Activated T-cell treated with anti-CD3 and anti-CD28 coated beads for 1 hour (primary cell): ENCODE measurements at regions not wholly inside any gene's neighbourhood (a gene's known extent, or its start where the extent isn't known, plus 50 kb on each side); places are given as distances from the start of the nearest gene placed in this dataset.
A peak's percentile ranks its signal among the peaks of the same experiment; 100 is the strongest.
"Not testable (repeated sequence)": the region's sequence is repeated elsewhere in the genome, so short reads cannot be mapped to it uniquely, and the experiment has no call there.

Experiments
- DNase-seq: peaks from one replicate; pipeline ENCODE4 v3.0.0-alpha.2; 2020; ENCODE audit warnings: low read depth

- no peak for DNase-seq
Observed at GRCh38 chr2:235105821-235106359, 154.1 kb downstream of the SH3BP4 start.

- no peak for DNase-seq
Observed at GRCh38 chr2:235106874-235107639, 155.2 kb downstream of the SH3BP4 start.

DNA sequence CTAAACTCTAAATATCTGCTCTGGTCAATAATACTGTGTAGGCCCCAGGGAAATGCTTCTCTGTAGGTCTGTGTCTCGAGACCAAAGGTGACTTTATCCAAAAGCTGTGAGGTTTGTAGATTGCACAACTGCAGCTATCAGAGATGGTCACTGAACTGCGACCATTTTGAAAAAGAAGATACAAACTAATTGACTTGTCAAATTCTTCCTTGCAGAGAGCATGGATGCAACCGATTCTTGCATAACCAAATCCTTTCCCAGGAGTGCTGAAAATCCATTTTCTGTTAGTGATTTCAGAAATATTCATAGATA, 155.8 kb downstream of the SH3BP4 start:
- DNase-seq = no peak

DNA sequence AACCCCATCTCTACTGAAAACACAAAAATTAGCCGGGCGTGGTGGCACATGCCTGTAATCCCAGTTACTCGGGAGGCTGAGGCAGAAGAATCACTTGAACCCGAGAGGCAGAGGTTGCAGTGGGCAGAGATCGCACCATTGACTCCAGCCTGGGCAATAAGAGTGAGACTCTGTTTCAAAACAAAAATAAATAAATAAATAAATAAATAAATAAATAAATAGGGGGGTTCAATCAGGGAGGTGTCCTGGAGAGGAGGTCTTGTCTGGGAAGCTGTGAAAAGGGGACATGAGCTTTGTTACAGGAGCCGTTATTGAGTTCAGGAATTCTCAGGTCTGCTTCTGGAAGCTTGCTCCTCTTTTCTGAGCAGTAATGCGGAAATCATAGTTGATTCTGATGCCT, 157.7 kb downstream of the SH3BP4 start:
- DNase-seq = not testable (repeated sequence)

- DNase-seq = no peak
Observed at GRCh38 chr2:235112365-235112764, 160.5 kb downstream of the SH3BP4 start.

GRCh38 chr2:235113854-235114253, 162.0 kb downstream of the SH3BP4 start:
- DNase-seq = no peak

DNA sequence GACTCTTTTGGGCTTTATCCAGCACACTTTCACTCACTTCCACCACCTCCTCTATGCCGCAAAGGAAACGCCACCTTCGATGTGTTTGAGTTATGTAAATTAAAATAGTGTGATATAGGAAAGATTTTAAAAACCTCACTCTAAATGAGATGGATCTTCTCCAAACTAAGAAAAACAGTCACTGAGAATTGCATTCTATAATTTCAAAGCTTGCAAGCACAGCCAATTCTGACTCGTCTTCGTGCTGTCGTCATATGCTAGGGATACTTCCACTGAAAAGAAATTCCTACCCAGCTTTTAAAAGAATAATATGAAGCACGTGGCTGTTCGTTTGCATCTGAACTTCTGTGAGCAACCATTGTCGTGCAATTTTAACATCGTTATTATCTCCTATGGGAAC, 162.5 kb downstream of the SH3BP4 start:
- DNase-seq = no peak

GRCh38 chr2:235115521-235115920, 163.7 kb downstream of the SH3BP4 start:
- no peak for DNase-seq

GRCh38 chr2:235116885-235117492, 165.2 kb downstream of the SH3BP4 start:
- DNase-seq = no peak

- DNase-seq = no peak
Observed at GRCh38 chr2:235126768-235127167, 175.0 kb downstream of the SH3BP4 start.

DNA sequence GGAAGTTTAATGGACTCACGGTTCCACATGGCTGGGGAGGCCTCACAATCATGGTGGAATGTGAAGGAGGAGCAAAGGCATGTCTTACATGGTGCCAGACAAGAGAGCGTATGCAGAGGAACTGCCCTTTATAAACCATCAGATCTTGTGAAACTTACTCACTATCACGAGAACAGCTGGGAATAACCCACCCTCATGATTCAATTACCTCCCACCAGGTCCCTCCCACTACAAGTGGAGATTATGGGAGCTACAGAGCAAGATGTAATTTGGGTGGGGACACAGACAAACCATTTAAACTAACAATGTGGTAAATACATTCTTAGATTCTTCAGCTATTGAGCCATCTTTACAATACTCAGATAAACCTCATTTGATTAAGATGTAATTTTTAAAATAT, 176.1 kb downstream of the SH3BP4 start:
- DNase-seq = no peak

GRCh38 chr2:235129850-235130249, 178.0 kb downstream of the SH3BP4 start:
- DNase-seq = no peak

- no peak for DNase-seq
Observed at GRCh38 chr2:235131334-235132305, 179.8 kb downstream of the SH3BP4 start.

DNA sequence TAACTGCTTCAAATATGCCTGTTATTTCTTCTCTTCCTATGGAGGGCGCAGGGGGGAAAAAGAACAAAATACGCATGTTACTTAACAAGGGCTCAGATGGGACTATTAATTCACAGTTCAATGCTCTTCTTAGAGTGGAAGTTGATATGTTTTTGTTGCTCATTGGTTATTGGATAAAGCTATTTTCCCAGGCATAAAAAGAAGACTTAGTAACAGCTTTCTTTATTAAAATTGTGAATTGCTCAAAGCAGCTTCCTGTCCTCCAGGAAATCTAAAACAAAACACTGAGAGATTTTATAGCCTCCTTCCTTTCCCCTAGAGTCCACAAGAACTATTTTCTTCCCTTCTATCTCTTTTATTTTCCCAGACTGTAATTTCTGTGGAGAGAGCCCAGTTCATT, 180.8 kb downstream of the SH3BP4 start:
- DNase-seq = no peak

DNA sequence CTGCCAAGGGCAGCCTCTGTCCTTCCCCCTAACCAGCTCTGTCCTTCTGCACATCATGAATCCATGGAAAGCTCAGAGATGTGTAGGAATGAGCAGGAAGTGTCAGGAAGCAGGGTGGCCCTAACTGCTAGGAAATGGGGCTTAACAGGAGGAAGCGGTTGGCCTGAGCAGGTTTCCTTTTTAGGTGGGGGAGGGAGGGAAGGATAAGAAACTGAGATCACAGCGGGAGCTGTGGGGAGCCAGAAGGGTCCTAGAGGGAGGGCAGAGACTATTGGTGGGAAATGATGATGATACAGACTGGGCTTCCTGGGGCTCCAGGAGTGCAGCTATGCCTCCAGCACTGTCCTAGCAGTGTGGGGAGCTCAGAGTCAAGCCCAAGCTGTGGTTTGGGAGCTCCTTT, 182.0 kb downstream of the SH3BP4 start:
- DNase-seq = no peak

DNA sequence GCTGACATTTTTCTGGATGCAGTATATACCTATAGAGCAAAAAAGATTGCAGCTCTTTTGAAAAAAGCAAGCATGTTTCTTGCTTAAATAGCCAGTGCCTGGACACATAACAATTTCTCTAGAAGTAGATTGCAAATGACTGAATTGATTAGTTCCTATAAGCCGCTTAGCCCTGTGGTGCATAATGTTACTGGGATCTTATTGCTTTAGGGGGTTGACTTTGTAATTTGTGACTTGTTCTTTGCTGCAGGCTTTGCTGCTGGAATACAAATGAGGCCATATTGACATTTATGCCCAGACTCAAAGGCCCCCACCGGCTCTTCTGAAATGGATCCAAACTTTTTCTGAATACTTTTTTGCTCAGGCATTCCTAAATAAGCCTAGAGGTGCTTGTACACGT, 182.6 kb downstream of the SH3BP4 start:
- no peak for DNase-seq

- no peak for DNase-seq
Observed at GRCh38 chr2:235135195-235135965, 183.6 kb downstream of the SH3BP4 start.

DNA sequence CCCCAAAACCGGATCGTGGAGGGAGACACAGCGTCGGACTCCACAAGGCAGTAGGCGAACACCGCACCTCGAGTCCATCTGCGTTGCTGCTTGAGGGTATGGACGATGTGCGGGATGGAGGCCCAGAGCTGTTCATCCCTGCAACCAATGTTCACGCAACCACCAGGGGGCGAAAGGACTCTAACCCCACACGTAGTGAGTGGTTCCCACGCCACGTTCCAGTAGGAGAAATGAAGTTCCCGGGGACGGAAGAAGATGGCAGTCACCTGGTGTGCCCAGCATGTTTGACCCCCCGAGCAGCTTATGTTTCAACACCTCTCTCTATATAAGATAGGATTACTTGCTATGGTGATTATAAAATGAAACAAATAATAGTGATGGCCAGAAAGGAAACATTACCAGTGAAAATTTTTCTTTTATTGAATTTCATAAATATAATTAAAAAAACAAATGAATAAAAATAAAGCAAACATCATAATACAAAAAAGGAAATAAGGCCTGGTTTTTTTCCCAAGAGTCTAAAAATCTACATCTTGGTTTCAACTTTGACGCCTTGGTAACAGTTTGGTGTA, 184.3 kb downstream of the SH3BP4 start:
- DNase-seq = peak; percentile 37

GRCh38 chr2:235138339-235138738, 186.5 kb downstream of the SH3BP4 start:
- DNase-seq = no peak

GRCh38 chr2:235139956-235140800, 188.4 kb downstream of the SH3BP4 start:
- no peak for DNase-seq

- no peak for DNase-seq
Observed at GRCh38 chr2:235140801-235141081, 188.9 kb downstream of the SH3BP4 start.
